ENCODE measurements at regions not wholly inside any gene's neighbourhood (a gene's known extent, or its start where the extent isn't known, plus 50 kb on each side); places are given as distances from the start of the nearest gene placed in this dataset.

GRCh38 chr13:78437781-78438180 lies 165.6 kb downstream of the POU4F1 start:
- no peaks in the 10 kb centered on the region for H3K9me3 ChIP-seq
- no peaks in the 10 kb centered on the region for H3K27me3 ChIP-seq
- H3K27ac ChIP-seq: no peak overlapping the region
- no peak overlapping the region for H3K4me3 ChIP-seq
- no peak for DNase-seq (ENCODE audit: low spot score in 2 of 2)
- 78% methylated on average over 4 of the region's 4 CpGs for WGBS
- no peaks in the 10 kb centered on the region for H3K4me1 ChIP-seq
- H3K36me3 ChIP-seq: no peaks in the 10 kb centered on the region
- TF ChIP-seq CTCF (IDR thresholded peaks at IDR 0.05) (no peak), EP300 (IDR thresholded peaks at IDR 0.05) (no peak), POLR2AphosphoS5 (IDR thresholded peaks at IDR 0.05) (no peak), POLR2A (IDR thresholded peaks at IDR 0.05) (no peak)

DNA sequence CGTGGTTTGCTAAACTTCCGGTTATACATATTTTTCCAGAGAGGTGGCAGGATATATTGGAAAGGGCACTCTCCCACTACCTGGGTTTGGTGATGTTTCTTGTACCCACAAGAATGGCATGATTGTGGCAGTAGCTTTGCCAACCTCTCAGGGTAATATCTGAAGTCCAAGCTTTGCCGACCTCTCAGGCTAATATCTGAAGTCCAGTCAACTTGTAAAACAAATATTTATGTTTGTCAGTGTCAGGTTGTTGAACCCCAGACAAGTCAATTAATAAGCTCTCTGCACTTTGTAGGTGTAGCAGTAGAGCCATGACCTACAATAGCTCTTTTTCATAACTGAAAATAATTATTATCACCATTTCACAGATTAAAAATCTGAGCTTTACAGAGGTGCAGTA lies 167.0 kb downstream of the POU4F1 start:
- no peak overlapping the region for H3K4me3 ChIP-seq
- WGBS: 91% methylated on average over 3 of the region's 3 CpGs
- no peaks in the 10 kb centered on the region for H3K4me1 ChIP-seq
- no peaks in the 10 kb centered on the region for H3K27me3 ChIP-seq
- TF ChIP-seq POLR2A (IDR thresholded peaks at IDR 0.05) (no peak), EP300 (IDR thresholded peaks at IDR 0.05) (no peak), POLR2AphosphoS5 (IDR thresholded peaks at IDR 0.05) (no peak), CTCF (IDR thresholded peaks at IDR 0.05) (no peak)
- H3K9me3 ChIP-seq: no peaks in the 10 kb centered on the region
- no peak for DNase-seq (ENCODE audit: low spot score in 2 of 2)
- H3K36me3 ChIP-seq: no peaks in the 10 kb centered on the region
- H3K27ac ChIP-seq: no peak overlapping the region

DNA sequence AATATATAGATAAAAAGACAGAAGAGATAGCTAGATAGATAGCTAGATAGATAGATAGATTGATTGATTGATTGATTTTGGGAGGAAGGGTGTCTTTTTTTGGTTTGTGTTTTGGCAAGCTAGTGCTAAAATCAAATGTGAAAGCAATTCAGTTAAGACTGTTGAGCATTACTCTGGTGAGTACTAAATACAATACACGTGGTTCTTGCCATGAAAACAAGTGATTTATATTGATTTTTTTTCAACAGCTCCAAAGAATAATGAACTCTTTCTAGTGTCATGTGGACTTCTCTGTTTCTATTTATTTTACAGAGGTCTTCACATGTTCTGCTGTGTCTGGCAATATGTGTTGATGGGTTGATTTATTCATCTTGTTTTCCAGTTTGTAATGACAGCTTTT lies 172.0 kb downstream of the POU4F1 start:
- Histone ChIP-seq H3K27me3 (no peaks in the 10 kb centered on the region), H3K9me3 (no peaks in the 10 kb centered on the region), H3K36me3 (no peaks in the 10 kb centered on the region), H3K27ac (no peak overlapping the region), H3K4me3 (no peak overlapping the region), H3K4me1 (no peaks in the 10 kb centered on the region)
- WGBS: 18% methylated on average over 1 of the region's 1 CpG
- no peak for DNase-seq (ENCODE audit: low spot score in 2 of 2)
- TF ChIP-seq POLR2AphosphoS5 (IDR thresholded peaks at IDR 0.05) (no peak), CTCF (IDR thresholded peaks at IDR 0.05) (no peak), POLR2A (IDR thresholded peaks at IDR 0.05) (no peak), EP300 (IDR thresholded peaks at IDR 0.05) (no peak)

GRCh38 chr13:78430811-78431210 lies 172.5 kb downstream of the POU4F1 start:
- Histone ChIP-seq H3K27ac (no peak overlapping the region), H3K4me3 (no peak overlapping the region), H3K9me3 (no peaks in the 10 kb centered on the region), H3K4me1 (no peaks in the 10 kb centered on the region), H3K36me3 (no peaks in the 10 kb centered on the region), H3K27me3 (no peaks in the 10 kb centered on the region)
- 46% methylated on average over 1 of the region's 1 CpG for WGBS
- DNase-seq (ENCODE audit: low spot score in 2 of 2): no peak
- no peak for TF ChIP-seq POLR2AphosphoS5 (IDR thresholded peaks at IDR 0.05)
- no peak for TF ChIP-seq CTCF (IDR thresholded peaks at IDR 0.05)
- no peak for TF ChIP-seq POLR2A (IDR thresholded peaks at IDR 0.05)
- no peak for TF ChIP-seq EP300 (IDR thresholded peaks at IDR 0.05)

DNA sequence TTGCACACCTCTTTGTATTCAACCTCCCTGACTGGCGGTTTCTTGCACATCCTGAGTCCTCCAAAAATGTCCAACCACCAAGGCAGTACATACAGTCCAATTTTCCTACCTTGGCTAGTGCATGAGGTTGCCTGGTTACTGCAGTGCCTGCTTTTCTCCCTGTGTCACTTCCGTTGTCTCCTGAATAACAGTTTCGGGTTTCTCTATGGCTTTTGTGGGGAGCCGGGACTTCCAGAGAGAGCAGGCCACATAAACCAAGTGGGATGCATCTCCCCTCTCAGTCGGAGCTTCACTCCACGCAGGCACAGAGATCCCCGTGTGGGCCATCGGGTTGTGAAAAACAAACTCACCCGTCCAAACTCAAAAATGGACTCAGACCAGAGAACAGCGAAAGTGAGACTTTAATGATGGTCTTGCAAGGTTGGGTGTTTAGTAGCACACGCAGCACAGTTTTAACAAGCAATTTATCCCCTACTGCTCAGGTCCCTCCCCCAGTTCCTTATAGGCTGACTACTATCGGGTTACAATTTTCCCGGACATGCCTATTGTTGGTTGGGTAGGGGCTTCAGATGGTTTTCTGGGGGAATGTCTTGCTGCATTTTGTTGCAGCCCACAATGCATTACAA lies 173.1 kb downstream of the POU4F1 start:
- Histone ChIP-seq H3K27me3 (no peaks in the 10 kb centered on the region), H3K27ac (no peak overlapping the region), H3K4me1 (no peaks in the 10 kb centered on the region), H3K4me3 (no peak overlapping the region), H3K36me3 (no peaks in the 10 kb centered on the region), H3K9me3 (no peaks in the 10 kb centered on the region)
- TF ChIP-seq POLR2A (IDR thresholded peaks at IDR 0.05) (no peak), POLR2AphosphoS5 (IDR thresholded peaks at IDR 0.05) (no peak), EP300 (IDR thresholded peaks at IDR 0.05) (no peak), CTCF (IDR thresholded peaks at IDR 0.05) (no peak)
- no peak for DNase-seq (ENCODE audit: low spot score in 2 of 2)
- WGBS: 66% methylated on average over 13 of the region's 13 CpGs
